WTC11 (cell line): ENCODE measurements at regions not wholly inside any gene's neighbourhood (a gene's known extent, or its start where the extent isn't known, plus 50 kb on each side); places are given as distances from the start of the nearest gene placed in this dataset.

Source experiments
- ATAC-seq: fragments of 200-7000 bp; cut with Tn5 transposase; 2 replicates; pipeline ENCODE4 v1.10.0; 2021; ENCODE audit warnings: mild to moderate bottlenecking, moderate library complexity
- CTCF ChIA-PET: fragments of 300-600 bp; sonication (Branson Sonifier 250); formaldehyde crosslinking; loops from one replicate; lab custom pipeline; 2021; ENCODE audit warnings: antibody characterized with exemption; lab: Charles Lee
- POLR2A ChIA-PET: fragments of 350-600 bp; sonication (Branson Sonifier 250); formaldehyde crosslinking; loops from one replicate; lab custom pipeline; 2021; ENCODE audit warnings: antibody characterized with exemption; lab: Charles Lee
- DNase-seq: peaks from one replicate; pipeline ENCODE4 v3.0.0; 2021; ENCODE audit warnings: low spot score
- H3K27ac Mint-ChIP-seq: 2 replicates; pipeline ENCODE4 v1.8.0; 2021; ENCODE audit warnings: mixed read lengths
- H3K27me3 Mint-ChIP-seq: 2 replicates; pipeline ENCODE4 v1.8.0; 2021; ENCODE audit warnings: low read depth, mild to moderate bottlenecking, moderate library complexity, mixed read lengths
- H3K36me3 Mint-ChIP-seq: 2 replicates; pipeline ENCODE4 v1.8.0; 2021; ENCODE audit warnings: mixed read lengths
- H3K4me1 Mint-ChIP-seq: 2 replicates; pipeline ENCODE4 v1.8.0; 2022; ENCODE audit warnings: mixed read lengths
- H3K4me3 Mint-ChIP-seq: 2 replicates; pipeline ENCODE4 v1.8.0; 2021; ENCODE audit warnings: mild to moderate bottlenecking, moderate library complexity, mixed read lengths
- H3K9me3 Mint-ChIP-seq: 2 replicates; pipeline ENCODE4 v1.8.0; 2021; ENCODE audit warnings: mixed read lengths
- CREM ChIP-seq: sonication (generic); formaldehyde crosslinking; IDR thresholded peaks from 2 replicates; pipeline ENCODE4 v1.8.1; 2022; ENCODE audit warnings: mild to moderate bottlenecking, missing genetic modification reagents, moderate library complexity
- EMX1 ChIP-seq: fragments of 250-450 bp; sonication (Bioruptor Pico); IDR thresholded peaks from 2 replicates; pipeline ENCODE4 v1.8.0; 2021; ENCODE audit warnings: mild to moderate bottlenecking
- ESRRA ChIP-seq: sonication (generic); formaldehyde crosslinking; IDR thresholded peaks from 2 replicates; pipeline ENCODE4 v1.8.1; 2022; ENCODE audit warnings: mild to moderate bottlenecking, missing genetic modification reagents, borderline replicate concordance
- FOXJ3 ChIP-seq: sonication (generic); formaldehyde crosslinking; IDR thresholded peaks from 2 replicates; pipeline ENCODE4 v1.9.0; 2021; ENCODE audit warnings: missing genetic modification reagents, mild to moderate bottlenecking, borderline replicate concordance
- FOXK1 ChIP-seq: sonication (generic); formaldehyde crosslinking; IDR thresholded peaks from 2 replicates; pipeline ENCODE4 v1.8.0; 2022; ENCODE audit warnings: mild to moderate bottlenecking, moderate library complexity, missing genetic modification reagents
- GTF2I ChIP-seq: fragments of 250-450 bp; sonication (Bioruptor Pico); conservative IDR thresholded peaks from 2 replicates; pipeline ENCODE4 v1.4.0; 2021; ENCODE audit warnings: mild to moderate bottlenecking
- KAT7 ChIP-seq: sonication (generic); formaldehyde crosslinking; IDR thresholded peaks from 2 replicates; pipeline ENCODE4 v1.8.1; 2023; ENCODE audit warnings: missing genetic modification reagents, mild to moderate bottlenecking, borderline replicate concordance
- MYBL2 ChIP-seq: sonication (generic); formaldehyde crosslinking; IDR thresholded peaks from 2 replicates; pipeline ENCODE4 v1.8.1; 2023; ENCODE audit warnings: mild to moderate bottlenecking, moderate library complexity, missing genetic modification reagents
- NFATC4 ChIP-seq: fragments of 250-450 bp; sonication (Bioruptor Pico); IDR thresholded peaks from 2 replicates; pipeline ENCODE4 v1.9.0; 2021; ENCODE audit warnings: mild to moderate bottlenecking
- NR1H2 ChIP-seq: sonication (generic); formaldehyde crosslinking; IDR thresholded peaks from 2 replicates; pipeline ENCODE4 v1.9.0; 2021; ENCODE audit warnings: mild to moderate bottlenecking, moderate library complexity, missing genetic modification reagents
- NR3C1 ChIP-seq: sonication (generic); formaldehyde crosslinking; conservative IDR thresholded peaks from 2 replicates; pipeline ENCODE4 v1.8.1; 2023; ENCODE audit warnings: low read depth, mild to moderate bottlenecking, missing genetic modification reagents
- PRRX2 ChIP-seq: fragments of 250-450 bp; sonication (Bioruptor Pico); IDR thresholded peaks from 2 replicates; pipeline ENCODE4 v1.8.0; 2021; ENCODE audit warnings: mild to moderate bottlenecking
- SMAD4 ChIP-seq: sonication (generic); formaldehyde crosslinking; IDR thresholded peaks from 2 replicates; pipeline ENCODE4 v1.8.0; 2022; ENCODE audit warnings: mild to moderate bottlenecking, missing genetic modification reagents
- TEAD4 ChIP-seq: sonication (generic); formaldehyde crosslinking; IDR thresholded peaks from 2 replicates; pipeline ENCODE4 v1.8.0; 2022; ENCODE audit warnings: mild to moderate bottlenecking, missing genetic modification reagents
- TP53 ChIP-seq: sonication (generic); formaldehyde crosslinking; IDR thresholded peaks from 2 replicates; pipeline ENCODE4 v1.8.1; 2023; ENCODE audit warnings: mild to moderate bottlenecking, missing genetic modification reagents
- USF1 ChIP-seq: sonication (generic); formaldehyde crosslinking; IDR thresholded peaks from 2 replicates; pipeline ENCODE4 v1.8.0; 2022; ENCODE audit warnings: mild to moderate bottlenecking, missing genetic modification reagents
- ZNF232 ChIP-seq: sonication (generic); formaldehyde crosslinking; IDR thresholded peaks from 2 replicates; pipeline ENCODE4 v1.8.0; 2022; ENCODE audit warnings: mild to moderate bottlenecking, missing genetic modification reagents
- ZNF512 ChIP-seq: sonication (generic); formaldehyde crosslinking; IDR thresholded peaks from 2 replicates; pipeline ENCODE4 v1.8.1; 2022; ENCODE audit warnings: missing genetic modification reagents, borderline replicate concordance
- ZSCAN18 ChIP-seq: fragments of 250-450 bp; sonication (Bioruptor Pico); IDR thresholded peaks from 2 replicates; pipeline ENCODE4 v2.1.2; 2022; ENCODE audit warnings: mild to moderate bottlenecking, moderate library complexity
- TF ChIP-seq, protein P1 (sequence below): sonication (generic); formaldehyde crosslinking; conservative IDR thresholded peaks from 2 replicates; pipeline ENCODE4 v1.8.1; 2022; ENCODE audit warnings: mild to moderate bottlenecking, missing genetic modification reagents
- TF ChIP-seq, protein P2 (sequence below): sonication (generic); formaldehyde crosslinking; IDR thresholded peaks from 2 replicates; pipeline ENCODE4 v1.8.1; 2023; ENCODE audit warnings: mild to moderate bottlenecking, missing genetic modification reagents
- TF ChIP-seq, protein P3 (sequence below): sonication (generic); formaldehyde crosslinking; IDR thresholded peaks from 2 replicates; pipeline ENCODE4 v1.8.0; 2023; ENCODE audit warnings: missing genetic modification reagents
- TF ChIP-seq, protein P4 (sequence below): sonication (generic); formaldehyde crosslinking; IDR thresholded peaks from 2 replicates; pipeline ENCODE4 v1.8.0; 2022; ENCODE audit warnings: mild to moderate bottlenecking, missing genetic modification reagents

DNA sequence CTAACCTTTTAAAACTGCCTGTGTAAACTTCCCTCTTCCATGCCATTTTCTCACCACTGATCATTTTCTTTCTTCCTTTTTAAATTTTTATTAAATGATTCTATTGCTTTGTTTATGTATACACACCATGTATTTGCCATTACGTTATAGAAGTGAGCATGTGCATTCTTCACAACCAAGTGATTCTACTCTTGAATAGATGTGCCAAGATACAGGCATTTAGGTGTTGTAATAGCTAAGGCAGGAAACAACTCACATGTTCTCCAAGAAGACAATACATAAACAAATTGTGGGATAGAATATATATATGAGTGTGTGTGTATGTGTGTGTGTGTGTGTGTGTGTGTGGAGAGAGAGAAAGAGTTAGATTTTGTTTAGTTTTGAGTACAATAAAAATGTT lies 202.6 kb upstream of the SEMA3E start (continued):
- TF ChIP-seq FOXJ3 (CRISPR knock-in tag) (no peak), NR1H2 (CRISPR knock-in tag) (no peak), CREM (CRISPR knock-in tag) (no peak), MYBL2 (CRISPR knock-in tag) (no peak), ZNF232 (CRISPR knock-in tag) (no peak)

- POLR2A ChIA-PET, result no interaction called here
- Mint-ChIP-seq H3K36me3 (no peaks in the 10 kb centered on the region), H3K4me1 (peaks cover 10% of the 10 kb centered on the region), H3K4me3 (no peak overlapping the region)
- TF ChIP-seq KAT7 (CRISPR knock-in tag) (no peak), EMX1 (CRISPR knock-in tag) (no peak), SMAD4 (CRISPR knock-in tag) (no peak), ESRRA (no peak), TP53 (CRISPR knock-in tag) (no peak), TEAD4 (CRISPR knock-in tag) (no peak), PRRX2 (CRISPR knock-in tag) (no peak), NFATC4 (CRISPR knock-in tag) (no peak), ZSCAN18 (CRISPR knock-in tag) (no peak), GTF2I (no peak), USF1 (CRISPR knock-in tag) (no peak), FOXK1 (CRISPR knock-in tag) (no peak), NR1H2 (CRISPR knock-in tag) (no peak), ZNF512 (CRISPR knock-in tag) (no peak), NR3C1 (CRISPR knock-in tag) (no peak)
- TF ChIP-seq, protein P1, sequence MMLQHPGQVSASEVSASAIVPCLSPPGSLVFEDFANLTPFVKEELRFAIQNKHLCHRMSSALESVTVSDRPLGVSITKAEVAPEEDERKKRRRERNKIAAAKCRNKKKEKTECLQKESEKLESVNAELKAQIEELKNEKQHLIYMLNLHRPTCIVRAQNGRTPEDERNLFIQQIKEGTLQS (CRISPR knock-in tag), result no peak
- TF ChIP-seq, protein P2, sequence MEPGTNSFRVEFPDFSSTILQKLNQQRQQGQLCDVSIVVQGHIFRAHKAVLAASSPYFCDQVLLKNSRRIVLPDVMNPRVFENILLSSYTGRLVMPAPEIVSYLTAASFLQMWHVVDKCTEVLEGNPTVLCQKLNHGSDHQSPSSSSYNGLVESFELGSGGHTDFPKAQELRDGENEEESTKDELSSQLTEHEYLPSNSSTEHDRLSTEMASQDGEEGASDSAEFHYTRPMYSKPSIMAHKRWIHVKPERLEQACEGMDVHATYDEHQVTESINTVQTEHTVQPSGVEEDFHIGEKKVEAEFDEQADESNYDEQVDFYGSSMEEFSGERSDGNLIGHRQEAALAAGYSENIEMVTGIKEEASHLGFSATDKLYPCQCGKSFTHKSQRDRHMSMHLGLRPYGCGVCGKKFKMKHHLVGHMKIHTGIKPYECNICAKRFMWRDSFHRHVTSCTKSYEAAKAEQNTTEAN (CRISPR knock-in tag), result no peak
- TF ChIP-seq, protein P3, sequence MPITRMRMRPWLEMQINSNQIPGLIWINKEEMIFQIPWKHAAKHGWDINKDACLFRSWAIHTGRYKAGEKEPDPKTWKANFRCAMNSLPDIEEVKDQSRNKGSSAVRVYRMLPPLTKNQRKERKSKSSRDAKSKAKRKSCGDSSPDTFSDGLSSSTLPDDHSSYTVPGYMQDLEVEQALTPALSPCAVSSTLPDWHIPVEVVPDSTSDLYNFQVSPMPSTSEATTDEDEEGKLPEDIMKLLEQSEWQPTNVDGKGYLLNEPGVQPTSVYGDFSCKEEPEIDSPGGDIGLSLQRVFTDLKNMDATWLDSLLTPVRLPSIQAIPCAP (CRISPR knock-in tag), result no peak
- TF ChIP-seq, protein P4, sequence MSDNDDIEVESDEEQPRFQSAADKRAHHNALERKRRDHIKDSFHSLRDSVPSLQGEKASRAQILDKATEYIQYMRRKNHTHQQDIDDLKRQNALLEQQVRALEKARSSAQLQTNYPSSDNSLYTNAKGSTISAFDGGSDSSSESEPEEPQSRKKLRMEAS (CRISPR knock-in tag), result no peak
- TF ChIP-seq, all 79 proteins: peak for 0
- ATAC-seq (no peak), DNase-seq (no peak)
- Mint-ChIP-seq H3K27ac (no peak overlapping the region), H3K27me3 (no peaks in the 10 kb centered on the region), H3K9me3 (peaks cover 3% of the 10 kb centered on the region; the same call in 1 of the 2 replicates)
- CTCF ChIA-PET, result no interaction called here
These were observed 202.0 kb upstream of the SEMA3E start for GRCh38 chr7:83850941-83851340.
